Heart left ventricle (tissue), 16 donors: ENCODE measurements at regions not wholly inside any gene's neighbourhood (a gene's known extent, or its start where the extent isn't known, plus 50 kb on each side); places are given as distances from the start of the nearest gene placed in this dataset.

Source experiments
- ATAC-seq, 4 donors: fragments of 200-7000 bp; cut with Tn5 transposase; one replicate each; pipeline ENCODE4 v1.9.1; 2020 to 2022; ENCODE audit warnings: moderate library complexity in 4 of 4, mild to moderate bottlenecking in 3 of 4, moderate number of reproducible peaks in 1 of 4
- DNase-seq, 5 donors: peaks; one replicate each; pipeline ENCODE4 v3.0.0-alpha.2; 2020
- H3K27ac ChIP-seq, 12 donors: fragments of 200-600 bp; sonication (generic) in 4 of 12; one replicate each; pipeline versions ENCODE4 v1.5.0 to v1.8.0; 2016 to 2022; ENCODE audit warnings: mild to moderate bottlenecking in 2 of 12
- H3K27me3 ChIP-seq, 9 donors: fragments of 200-600 bp; sonication (generic) in 2 of 9; one replicate each; pipeline versions ENCODE4 v1.5.1 to v1.8.0; 2016 to 2022; ENCODE audit warnings: mild to moderate bottlenecking in 3 of 9
- H3K36me3 ChIP-seq, 9 donors: fragments of 200-600 bp; sonication (generic) in 2 of 9; one replicate each; pipeline versions ENCODE4 v1.5.0 to v1.8.0; 2018 to 2022; ENCODE audit warnings: mild to moderate bottlenecking in 2 of 9
- H3K4me1 ChIP-seq, 12 donors: fragments of 200-600 bp; sonication (generic) in 4 of 12; one replicate each; pipeline versions ENCODE4 v1.5.0 to v1.8.0; 2016 to 2022; ENCODE audit warnings: mild to moderate bottlenecking in 3 of 12
- H3K4me3 ChIP-seq, 12 donors: fragments of 200-600 bp; sonication (generic) in 4 of 12; one replicate each; pipeline versions ENCODE4 v1.5.0 to v1.8.0; 2017 to 2022; ENCODE audit warnings: mild to moderate bottlenecking in 9 of 12, moderate library complexity in 4 of 12
- H3K9me3 ChIP-seq, 12 donors: fragments of 200-600 bp; sonication (generic) in 4 of 12; one replicate each; pipeline versions ENCODE4 v1.5.0 to v1.8.0; 2016 to 2022; ENCODE audit warnings: mild to moderate bottlenecking in 1 of 12
- POLR2A ChIP-seq, 2 donors: fragments of 450-650 bp; IDR thresholded peaks; one replicate each; pipeline ENCODE4 v1.6.1; 2017; ENCODE audit warnings: antibody characterized with exemption in 2 of 2, mild to moderate bottlenecking in 2 of 2, moderate library complexity in 2 of 2
- WGBS, 4 donors: extraction: QIAGEN DNeasy Blood & Tissue Kit in 2 of 4; methylation state at CpG; one replicate each; pipeline versions ENCODE4 v1.1.5 to v1.1.7; 2013 to 2018; 5-methylcytosine and 5-hydroxymethylcytosine counted together
- intact Hi-C, 10 donors: fragments of 100-400 bp; cut with DNase I; formaldehyde crosslinking; loops; one replicate each; pipeline versions ENCODE4 v1.11.1 to v1.14.2; 2022
- TF ChIP-seq, protein P1 (sequence below), 12 donors: fragments of 200-600 bp; sonication (generic) in 4 of 12; IDR thresholded peaks; one replicate each; pipeline versions ENCODE4 v1.5.0 to v1.8.0; 2018 to 2022; ENCODE audit warnings: antibody characterized with exemption in 12 of 12, mild to moderate bottlenecking in 5 of 12
- donor health status: ischemic (EF 13 %, LVEDD 7.1; RV severe dilation, severe dysfunction).
- donor health status: healthy with polysubstance abuse.
- donor health status: DM: no; HTN: yes; CAD: no.
- donor health status: DM: no; HTN: no; CAD: no.
- donor health status: ischemic (EF 25% LVEDD 6.9; RV normal size, moderate dysfunction).
- donor health status: ischemic (EF 25% LVEDD 5.7; RV mildly dilated, moderate dysfunction).
- donor health status: healthy.
- donor health status: DM: yes; HTN: yes; CAD: no.
- donor health status: ischemic (EF 35%, LVEDD 5.7; RV mildly dilated, moderate dysfunction).
- donor health status: nonischemic (EF 11% LVEDD 7.7; RV severe dilation, severe dysfunction).
- donor health status: DM: yes; HTN: yes; CAD: no.
- donor health status: PGD.
- donor health status: ischemic (EF 29% LVEDD 5.4; RV normal size, mild dysfunction).
- donor health status: nonischemic (EF 23%, LVEDD 6.1; RV moderate dilation, normal function).

GRCh38 chr12:105764216-105764835, 374.4 kb downstream of the NUAK1 start:
- intact Hi-C loops: loop anchor here in 1 of 10 donors (10.0 kb wide), 1 partner anchor 370 kb away; the partner anchor contains the start of gene NUAK1

DNA sequence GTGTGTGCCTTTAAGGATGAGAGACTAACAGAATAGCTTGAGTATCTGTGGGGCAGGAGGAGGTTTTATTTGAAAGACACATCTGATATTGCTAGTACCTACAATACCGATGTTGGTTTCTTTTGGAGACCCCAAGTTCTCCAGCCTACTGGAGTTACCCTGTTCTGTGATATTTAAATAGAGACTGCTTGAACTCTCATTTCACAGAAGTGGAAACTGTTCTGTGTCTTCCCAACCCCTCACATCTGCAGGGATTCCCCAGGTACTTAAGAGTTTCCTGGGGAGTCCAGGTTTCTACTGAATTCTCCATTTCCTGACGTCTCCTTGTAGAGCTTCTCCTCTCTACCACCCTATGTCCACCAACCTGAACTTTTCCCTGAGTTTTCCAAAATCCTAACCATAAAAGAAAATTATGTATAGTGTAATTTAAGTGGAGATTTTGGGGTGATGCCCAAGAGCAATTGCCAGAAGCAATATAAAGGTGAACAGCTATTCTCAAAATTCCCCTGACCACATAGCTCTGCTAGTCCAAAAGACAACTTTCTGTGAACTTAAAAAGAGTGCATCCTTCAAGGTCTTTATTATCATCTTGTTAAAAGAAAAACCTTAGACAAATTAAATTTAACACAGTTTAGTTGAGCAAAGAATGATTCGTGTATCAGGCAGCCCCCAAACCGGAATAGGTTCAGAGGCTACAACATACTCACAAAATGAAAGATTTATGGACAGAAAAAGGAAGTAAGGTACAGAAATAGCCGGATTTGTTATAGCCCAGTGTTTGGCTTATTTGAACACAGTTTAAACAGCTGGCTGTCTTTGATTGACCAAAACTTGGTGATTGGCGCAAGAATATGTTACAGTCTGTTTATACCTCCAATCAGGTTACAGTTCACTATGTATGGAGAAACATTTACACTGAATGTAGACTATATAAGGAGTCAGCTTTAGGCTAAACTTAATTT, 373.4 kb downstream of the NUAK1 start:
- intact Hi-C loops: loop anchor here in 1 of 10 donors (10.0 kb wide), 1 partner anchor 369 kb away; the partner anchor contains the start of gene NUAK1
- Histone ChIP-seq H3K4me1 (peaks cover 0 to 18% (median 5%) of the 10 kb centered on the region in 12 donors), H3K27me3 (no peaks in the 10 kb centered on the region), H3K9me3 (no peaks in the 10 kb centered on the region), H3K36me3 (no peaks in the 10 kb centered on the region), H3K4me3 (no peak overlapping the region), H3K27ac (no peak overlapping the region)
- no peak for DNase-seq
- TF ChIP-seq POLR2A (IDR thresholded peaks at IDR 0.05): no peak
- TF ChIP-seq, protein P1, sequence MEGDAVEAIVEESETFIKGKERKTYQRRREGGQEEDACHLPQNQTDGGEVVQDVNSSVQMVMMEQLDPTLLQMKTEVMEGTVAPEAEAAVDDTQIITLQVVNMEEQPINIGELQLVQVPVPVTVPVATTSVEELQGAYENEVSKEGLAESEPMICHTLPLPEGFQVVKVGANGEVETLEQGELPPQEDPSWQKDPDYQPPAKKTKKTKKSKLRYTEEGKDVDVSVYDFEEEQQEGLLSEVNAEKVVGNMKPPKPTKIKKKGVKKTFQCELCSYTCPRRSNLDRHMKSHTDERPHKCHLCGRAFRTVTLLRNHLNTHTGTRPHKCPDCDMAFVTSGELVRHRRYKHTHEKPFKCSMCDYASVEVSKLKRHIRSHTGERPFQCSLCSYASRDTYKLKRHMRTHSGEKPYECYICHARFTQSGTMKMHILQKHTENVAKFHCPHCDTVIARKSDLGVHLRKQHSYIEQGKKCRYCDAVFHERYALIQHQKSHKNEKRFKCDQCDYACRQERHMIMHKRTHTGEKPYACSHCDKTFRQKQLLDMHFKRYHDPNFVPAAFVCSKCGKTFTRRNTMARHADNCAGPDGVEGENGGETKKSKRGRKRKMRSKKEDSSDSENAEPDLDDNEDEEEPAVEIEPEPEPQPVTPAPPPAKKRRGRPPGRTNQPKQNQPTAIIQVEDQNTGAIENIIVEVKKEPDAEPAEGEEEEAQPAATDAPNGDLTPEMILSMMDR (IDR thresholded peaks at IDR 0.05): no peak
- 74 to 92% (median 81%) methylated on average over 6 of the region's 6 CpGs for WGBS, 4 donors
- no peak for ATAC-seq

More at GRCh38 chr12:105764216-105764835, 374.4 kb downstream of the NUAK1 start:
- H3K27ac ChIP-seq: no peak overlapping the region
- ATAC-seq: no peak
- no peaks in the 10 kb centered on the region for H3K36me3 ChIP-seq
- H3K27me3 ChIP-seq: no peaks in the 10 kb centered on the region
- no peak for DNase-seq
- TF ChIP-seq, protein P1 (IDR thresholded peaks at IDR 0.05): no peak
- TF ChIP-seq POLR2A (IDR thresholded peaks at IDR 0.05): no peak
- H3K4me1 ChIP-seq: peaks cover 0 to 18% (median 5%) of the 10 kb centered on the region in 12 donors
- 79 to 86% (median 82%) methylated on average over 10 of the region's 10 CpGs for WGBS, 4 donors
- no peaks in the 10 kb centered on the region for H3K9me3 ChIP-seq
- no peak overlapping the region for H3K4me3 ChIP-seq

DNA sequence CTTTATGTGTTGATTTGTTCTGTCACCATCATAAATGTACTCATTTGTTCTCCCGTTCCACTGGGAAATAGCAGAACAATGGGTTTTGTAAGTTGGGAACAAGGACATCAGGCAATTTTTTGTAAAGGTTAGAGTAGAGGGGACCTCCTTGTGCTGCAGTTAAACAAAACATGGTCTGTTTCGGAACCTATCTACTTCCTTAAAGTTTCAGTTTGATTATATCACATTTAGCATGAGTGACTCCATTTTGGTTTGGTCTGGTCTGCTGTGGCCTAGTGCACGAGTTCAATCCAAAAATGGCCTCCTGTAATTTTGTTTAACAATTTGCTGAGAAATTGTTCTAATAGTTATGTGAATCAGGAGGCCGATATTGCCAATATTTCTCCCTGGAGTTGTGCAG, 372.7 kb downstream of the NUAK1 start:
- Histone ChIP-seq H3K27me3 (no peaks in the 10 kb centered on the region), H3K4me1 (peaks cover 0 to 16% (median 5%) of the 10 kb centered on the region in 12 donors), H3K9me3 (no peaks in the 10 kb centered on the region), H3K36me3 (no peaks in the 10 kb centered on the region), H3K4me3 (no peak overlapping the region), H3K27ac (no peak overlapping the region)
- intact Hi-C loops: loop anchor here in 1 of 10 donors (10.0 kb wide), 1 partner anchor 369 kb away; the partner anchor contains the start of gene NUAK1
- TF ChIP-seq, protein P1 (IDR thresholded peaks at IDR 0.05): no peak
- no peak for TF ChIP-seq POLR2A (IDR thresholded peaks at IDR 0.05)
- no peak for ATAC-seq
- 87 to 90% (median 88%) methylated on average over 4 of the region's 4 CpGs for WGBS, 4 donors
- no peak for DNase-seq

DNA sequence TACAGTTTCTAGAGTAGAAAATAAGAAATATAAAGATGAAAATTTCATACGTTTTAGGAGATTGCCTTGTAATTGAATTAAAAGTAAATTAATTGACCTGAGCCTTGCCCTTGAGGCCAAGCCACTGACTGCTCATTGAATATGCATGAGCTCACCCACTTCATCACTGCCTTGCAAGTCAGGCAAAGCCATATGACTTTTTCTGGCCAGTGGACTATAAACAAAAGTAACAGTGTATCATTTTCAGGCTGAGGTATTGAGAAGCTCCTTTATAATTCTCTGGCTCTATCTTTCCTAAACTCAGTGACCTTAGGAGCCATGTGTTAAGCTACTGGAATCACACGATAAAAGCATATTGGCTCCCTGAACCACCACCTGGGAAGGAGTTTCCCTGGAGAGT, 369.3 kb downstream of the NUAK1 start:
- no peak overlapping the region for H3K4me3 ChIP-seq
- H3K9me3 ChIP-seq: no peaks in the 10 kb centered on the region
- no peaks in the 10 kb centered on the region for H3K27me3 ChIP-seq
- H3K27ac ChIP-seq: no peak overlapping the region
- TF ChIP-seq, protein P1 (IDR thresholded peaks at IDR 0.05): no peak
- TF ChIP-seq POLR2A (IDR thresholded peaks at IDR 0.05): no peak
- no peak for DNase-seq
- H3K4me1 ChIP-seq: peaks cover 0 to 12% (median 0%) of the 10 kb centered on the region in 12 donors
- no peaks in the 10 kb centered on the region for H3K36me3 ChIP-seq
- ATAC-seq: no peak
- intact Hi-C loops: loop anchor here in 1 of 10 donors (10.0 kb wide), 1 partner anchor 365 kb away; the partner anchor contains the start of gene NUAK1
- 66 to 81% (median 73%) methylated on average over 2 of the region's 2 CpGs for WGBS, 4 donors
